ENCODE measurements at regions not wholly inside any gene's neighbourhood (a gene's known extent, or its start where the extent isn't known, plus 50 kb on each side); places are given as distances from the start of the nearest gene placed in this dataset.

GRCh38 chr1:60136395-60136794 is 62.8 kb upstream of the C1orf87 start:
- Histone ChIP-seq H2AK5ac (ENCODE audit: low read length, severe bottlenecking) (no peak overlapping the region), H3K18ac (ENCODE audit: low read depth in 1 of 2, low read length in 2 of 2) (no peak overlapping the region), H3K27ac (ENCODE audit: low read length, poor library complexity, severe bottlenecking) (no peak overlapping the region), H2BK5ac (ENCODE audit: low read depth, low read length, poor library complexity, severe bottlenecking) (no peak overlapping the region), H2BK12ac (ENCODE audit: low read length in 2 of 2) (no peak overlapping the region), H3K4me1 (ENCODE audit: control insufficient read depth, insufficient read depth, low read depth, low read length) (peaks cover 1% of the 10 kb centered on the region), H3K23ac (ENCODE audit: low read length in 2 of 2) (no peak overlapping the region), H3K4me3 (ENCODE audit: insufficient read depth in 1 of 2, low read depth in 1 of 2, low read length in 2 of 2) (no peak overlapping the region), H2AFZ (ENCODE audit: low read depth, low read length) (no peak overlapping the region), H4K91ac (ENCODE audit: low read length) (no peak overlapping the region), H3K9ac (ENCODE audit: low read length) (no peak overlapping the region), H2BK15ac (ENCODE audit: low read depth, poor library complexity, severe bottlenecking) (no peak overlapping the region), H3K4ac (ENCODE audit: low read depth in 1 of 2, low read length in 2 of 2) (no peak overlapping the region), H2BK120ac (ENCODE audit: low read depth, low read length) (no peak overlapping the region), H3K4me2 (ENCODE audit: low read length, poor library complexity, severe bottlenecking) (no peak overlapping the region), H3K14ac (ENCODE audit: low read length in 2 of 2) (no peak overlapping the region), H3K27me3 (ENCODE audit: control insufficient read depth in 1 of 2, insufficient read depth in 1 of 2, low read length in 2 of 2) (no peaks in the 10 kb centered on the region), H3K9me3 (ENCODE audit: control insufficient read depth, low read length) (no peaks in the 10 kb centered on the region), H4K8ac (ENCODE audit: low read length) (no peak overlapping the region), H3K36me3 (ENCODE audit: control insufficient read depth in 1 of 2, insufficient read depth in 2 of 2, low read depth in 1 of 2, low read length in 2 of 2) (no peaks in the 10 kb centered on the region), H3K79me1 (replicated peaks; ENCODE audit: low read length, poor library complexity, severe bottlenecking) (no peaks in the 10 kb centered on the region)
- DNase-seq: no peak
- no CpG with 5 or more reads among the region's 1 CpG for WGBS

DNA sequence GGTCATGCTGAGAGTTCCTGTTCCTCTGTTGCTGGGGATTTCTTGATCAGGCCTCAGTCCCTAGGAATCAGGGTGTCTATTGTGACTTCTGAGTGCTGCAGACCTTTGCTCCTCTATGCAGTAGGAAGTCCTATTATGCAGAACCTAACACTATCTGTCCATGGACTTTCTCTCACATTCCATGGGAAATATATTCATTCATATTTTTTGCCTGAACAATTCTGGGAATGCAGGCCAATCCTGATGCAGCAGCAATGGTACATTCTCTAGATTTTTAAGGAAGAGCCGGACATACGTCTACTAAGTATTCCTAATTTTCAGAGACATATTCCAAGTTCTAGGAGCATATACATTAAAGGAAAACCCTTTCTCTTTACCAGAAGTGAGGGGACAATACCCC is 61.1 kb upstream of the C1orf87 start:
- Histone ChIP-seq H3K18ac (ENCODE audit: low read depth in 1 of 2, low read length in 2 of 2) (no peak overlapping the region), H3K4me1 (ENCODE audit: control insufficient read depth, insufficient read depth, low read depth, low read length) (peaks cover 1% of the 10 kb centered on the region), H2BK5ac (ENCODE audit: low read depth, low read length, poor library complexity, severe bottlenecking) (no peak overlapping the region), H2AFZ (ENCODE audit: low read depth, low read length) (no peak overlapping the region), H3K27me3 (ENCODE audit: control insufficient read depth in 1 of 2, insufficient read depth in 1 of 2, low read length in 2 of 2) (no peaks in the 10 kb centered on the region), H3K4ac (ENCODE audit: low read depth in 1 of 2, low read length in 2 of 2) (no peak overlapping the region), H2AK5ac (ENCODE audit: low read length, severe bottlenecking) (no peak overlapping the region), H3K9me3 (ENCODE audit: control insufficient read depth, low read length) (no peaks in the 10 kb centered on the region), H2BK15ac (ENCODE audit: low read depth, poor library complexity, severe bottlenecking) (no peak overlapping the region), H3K27ac (ENCODE audit: low read length, poor library complexity, severe bottlenecking) (peak overlapping the region; percentile 72), H3K4me2 (ENCODE audit: low read length, poor library complexity, severe bottlenecking) (no peak overlapping the region), H2BK120ac (ENCODE audit: low read depth, low read length) (no peak overlapping the region), H3K14ac (ENCODE audit: low read length in 2 of 2) (no peak overlapping the region), H2BK12ac (ENCODE audit: low read length in 2 of 2) (no peak overlapping the region), H3K4me3 (ENCODE audit: insufficient read depth in 1 of 2, low read depth in 1 of 2, low read length in 2 of 2) (no peak overlapping the region), H4K8ac (ENCODE audit: low read length) (no peak overlapping the region), H3K79me1 (replicated peaks; ENCODE audit: low read length, poor library complexity, severe bottlenecking) (no peaks in the 10 kb centered on the region), H3K36me3 (ENCODE audit: control insufficient read depth in 1 of 2, insufficient read depth in 2 of 2, low read depth in 1 of 2, low read length in 2 of 2) (no peaks in the 10 kb centered on the region), H4K91ac (ENCODE audit: low read length) (no peak overlapping the region), H3K23ac (ENCODE audit: low read length in 2 of 2) (no peak overlapping the region), H3K9ac (ENCODE audit: low read length) (no peak overlapping the region)
- WGBS: 96% methylated on average over 2 of the region's 2 CpGs
- DNase-seq: no peak

DNA sequence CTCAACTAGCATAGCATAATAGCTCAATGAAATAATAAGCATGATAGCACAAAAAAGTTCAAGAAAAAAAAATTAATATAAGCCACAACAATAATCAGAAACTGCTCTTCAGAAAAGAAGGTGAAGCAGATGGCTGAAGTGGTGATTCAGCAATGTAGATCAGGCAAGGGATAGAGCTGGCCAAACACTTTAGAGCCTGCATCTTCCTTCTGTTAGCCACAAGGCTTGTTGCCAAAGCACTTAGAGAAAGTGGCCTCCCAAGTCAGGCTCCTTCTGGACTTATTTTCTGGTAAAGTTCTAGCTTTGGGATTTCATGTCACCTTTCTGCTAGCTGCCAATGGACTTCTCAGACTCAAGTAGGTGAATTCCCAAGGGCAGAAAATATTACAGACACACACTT is 60.3 kb upstream of the C1orf87 start:
- no peak overlapping the region for H3K4ac ChIP-seq (ENCODE audit: low read depth in 1 of 2, low read length in 2 of 2)
- H3K27ac ChIP-seq (ENCODE audit: low read length, poor library complexity, severe bottlenecking): peak overlapping the region; percentile 70
- no peak overlapping the region for H3K23ac ChIP-seq (ENCODE audit: low read length in 2 of 2)
- no peaks in the 10 kb centered on the region for H3K79me1 ChIP-seq (replicated peaks; ENCODE audit: low read length, poor library complexity, severe bottlenecking)
- no peaks in the 10 kb centered on the region for H3K9me3 ChIP-seq (ENCODE audit: control insufficient read depth, low read length)
- peak; percentile 5 for DNase-seq
- H2BK5ac ChIP-seq (ENCODE audit: low read depth, low read length, poor library complexity, severe bottlenecking): no peak overlapping the region
- no peak overlapping the region for H3K4me2 ChIP-seq (ENCODE audit: low read length, poor library complexity, severe bottlenecking)
- H3K18ac ChIP-seq (ENCODE audit: low read depth in 1 of 2, low read length in 2 of 2): no peak overlapping the region
- no peak overlapping the region for H2BK15ac ChIP-seq (ENCODE audit: low read depth, poor library complexity, severe bottlenecking)
- H3K4me3 ChIP-seq (ENCODE audit: insufficient read depth in 1 of 2, low read depth in 1 of 2, low read length in 2 of 2): peak overlapping the region in 1 of 2 experiments; percentile 26
- peak overlapping the region; percentile 13 for H2AK5ac ChIP-seq (ENCODE audit: low read length, severe bottlenecking)
- no peaks in the 10 kb centered on the region for H3K27me3 ChIP-seq (ENCODE audit: control insufficient read depth in 1 of 2, insufficient read depth in 1 of 2, low read length in 2 of 2)
- no peak overlapping the region for H2BK120ac ChIP-seq (ENCODE audit: low read depth, low read length)
- peak overlapping the region; percentile 47 for H3K9ac ChIP-seq (ENCODE audit: low read length)
- no peak overlapping the region for H2BK12ac ChIP-seq (ENCODE audit: low read length in 2 of 2)
- no peak overlapping the region for H4K91ac ChIP-seq (ENCODE audit: low read length)
- peaks cover 1% of the 10 kb centered on the region for H3K4me1 ChIP-seq (ENCODE audit: control insufficient read depth, insufficient read depth, low read depth, low read length)
- no peaks in the 10 kb centered on the region for H3K36me3 ChIP-seq (ENCODE audit: control insufficient read depth in 1 of 2, insufficient read depth in 2 of 2, low read depth in 1 of 2, low read length in 2 of 2)
- H3K14ac ChIP-seq (ENCODE audit: low read length in 2 of 2): no peak overlapping the region
- no peak overlapping the region for H2AFZ ChIP-seq (ENCODE audit: low read depth, low read length)
- H4K8ac ChIP-seq (ENCODE audit: low read length): no peak overlapping the region

- Histone ChIP-seq H3K18ac (ENCODE audit: low read depth in 1 of 2, low read length in 2 of 2) (no peak overlapping the region), H3K23ac (ENCODE audit: low read length in 2 of 2) (no peak overlapping the region), H2AFZ (ENCODE audit: low read depth, low read length) (no peak overlapping the region), H3K14ac (ENCODE audit: low read length in 2 of 2) (no peak overlapping the region), H2BK120ac (ENCODE audit: low read depth, low read length) (no peak overlapping the region), H3K79me1 (replicated peaks; ENCODE audit: low read length, poor library complexity, severe bottlenecking) (no peaks in the 10 kb centered on the region), H3K4me2 (ENCODE audit: low read length, poor library complexity, severe bottlenecking) (no peak overlapping the region), H3K36me3 (ENCODE audit: control insufficient read depth in 1 of 2, insufficient read depth in 2 of 2, low read depth in 1 of 2, low read length in 2 of 2) (no peaks in the 10 kb centered on the region), H4K8ac (ENCODE audit: low read length) (no peak overlapping the region), H3K27ac (ENCODE audit: low read length, poor library complexity, severe bottlenecking) (peak overlapping the region; percentile 84), H3K9me3 (ENCODE audit: control insufficient read depth, low read length) (no peaks in the 10 kb centered on the region), H2BK15ac (ENCODE audit: low read depth, poor library complexity, severe bottlenecking) (no peak overlapping the region), H3K4ac (ENCODE audit: low read depth in 1 of 2, low read length in 2 of 2) (no peak overlapping the region), H3K27me3 (ENCODE audit: control insufficient read depth in 1 of 2, insufficient read depth in 1 of 2, low read length in 2 of 2) (no peaks in the 10 kb centered on the region), H3K4me3 (ENCODE audit: insufficient read depth in 1 of 2, low read depth in 1 of 2, low read length in 2 of 2) (peak overlapping the region in 1 of 2 experiments; percentile 26), H4K91ac (ENCODE audit: low read length) (no peak overlapping the region), H3K4me1 (ENCODE audit: control insufficient read depth, insufficient read depth, low read depth, low read length) (peaks cover 1% of the 10 kb centered on the region), H2BK12ac (ENCODE audit: low read length in 2 of 2) (no peak overlapping the region), H3K9ac (ENCODE audit: low read length) (peak overlapping the region; percentile 47), H2AK5ac (ENCODE audit: low read length, severe bottlenecking) (no peak overlapping the region), H2BK5ac (ENCODE audit: low read depth, low read length, poor library complexity, severe bottlenecking) (no peak overlapping the region)
- no peak for DNase-seq
- 87% methylated on average over 8 of the region's 9 CpGs for WGBS
These were observed 59.6 kb upstream of the C1orf87 start for GRCh38 chr1:60133000-60133673.
